DMS 273 (cell line): ENCODE measurements at regions not wholly inside any gene's neighbourhood (a gene's known extent, or its start where the extent isn't known, plus 50 kb on each side); places are given as distances from the start of the nearest gene placed in this dataset.

Experiments used
- DNase-seq: peaks from one replicate; lab custom pipeline; 2025; ENCODE audit not compliant: unreplicated experiment; lab: John Stamatoyannopoulos, UW

- DNase-seq: no peak
Observed at GRCh38 chr2:122451697-122452096, 696.2 kb downstream of the TSN start.

DNA sequence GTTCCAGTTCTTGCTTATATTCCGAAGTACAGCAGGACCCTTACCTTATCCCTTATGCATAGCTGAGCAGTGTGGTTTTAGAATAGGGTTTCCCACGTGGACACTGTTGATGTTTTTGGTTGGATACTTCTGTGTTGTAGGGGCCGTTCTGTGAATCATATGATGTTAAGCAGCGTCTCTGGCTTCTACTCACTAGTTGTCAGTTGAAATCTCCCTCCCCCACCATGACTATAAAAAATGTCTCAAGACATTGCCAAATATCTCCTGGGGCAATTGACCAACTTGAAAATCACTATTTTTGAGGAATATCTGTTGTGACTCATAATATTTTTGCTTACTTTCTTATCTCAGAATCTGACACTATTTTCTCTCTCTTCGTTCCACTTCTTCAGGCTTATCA, 713.7 kb downstream of the TSN start:
- DNase-seq: no peak

DNA sequence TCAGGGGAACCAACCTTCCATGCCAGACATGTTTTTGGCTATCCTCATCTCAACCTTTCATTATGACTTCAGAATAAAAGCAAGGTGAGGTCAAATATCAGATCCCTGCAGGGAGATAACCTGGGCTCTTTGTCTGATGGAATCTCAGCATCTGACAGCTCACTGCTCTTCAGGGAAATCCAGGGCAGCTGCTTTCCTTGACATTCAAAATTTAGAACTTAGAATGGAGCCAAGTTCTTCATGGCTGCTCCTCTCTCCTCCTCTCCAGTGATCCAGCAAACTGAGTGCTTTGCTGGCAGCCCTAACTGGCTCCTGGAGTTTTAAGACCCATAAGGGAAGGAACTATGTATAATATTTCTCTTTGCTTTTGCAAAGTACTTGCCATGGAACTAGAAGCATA, 716.3 kb downstream of the TSN start:
- DNase-seq: no peak

DNA sequence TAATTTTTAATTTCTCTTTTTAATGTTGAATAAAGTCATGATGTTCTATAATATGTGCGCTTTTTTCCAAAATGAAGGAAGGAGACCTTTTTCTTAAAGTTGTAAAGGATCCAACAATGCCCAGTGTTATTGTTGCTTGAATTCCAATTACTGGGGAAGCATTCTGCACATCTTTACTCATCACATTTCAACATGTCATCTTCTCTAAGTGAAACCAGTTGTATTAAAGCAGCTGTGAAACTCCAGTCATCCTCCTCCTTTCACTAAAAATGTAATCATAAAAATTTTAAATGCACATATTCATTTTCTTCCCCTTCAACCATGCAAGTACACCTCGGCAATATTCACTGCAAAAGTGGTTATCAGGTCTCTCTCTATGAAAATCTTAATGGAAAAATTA, 722.7 kb downstream of the TSN start:
- DNase-seq: no peak

DNA sequence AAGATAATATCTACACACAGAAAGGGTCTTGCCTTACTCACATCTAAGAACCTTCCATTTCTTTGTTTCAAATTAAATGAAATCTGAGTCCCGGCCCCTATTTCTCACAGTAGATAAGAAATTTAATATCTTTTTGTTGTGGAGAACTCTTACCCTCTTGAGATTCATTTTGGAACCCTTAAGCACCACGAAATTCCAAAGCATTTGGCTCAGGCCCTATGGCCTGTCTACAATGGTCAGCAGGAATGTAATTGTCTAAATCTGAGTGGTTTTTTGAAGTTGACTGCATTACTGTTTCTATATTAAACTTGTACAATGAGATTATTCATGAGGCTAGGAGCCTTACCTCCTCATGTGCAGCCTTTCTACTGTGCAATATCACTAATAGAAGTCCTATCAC, 723.3 kb downstream of the TSN start:
- no peak for DNase-seq

DNA sequence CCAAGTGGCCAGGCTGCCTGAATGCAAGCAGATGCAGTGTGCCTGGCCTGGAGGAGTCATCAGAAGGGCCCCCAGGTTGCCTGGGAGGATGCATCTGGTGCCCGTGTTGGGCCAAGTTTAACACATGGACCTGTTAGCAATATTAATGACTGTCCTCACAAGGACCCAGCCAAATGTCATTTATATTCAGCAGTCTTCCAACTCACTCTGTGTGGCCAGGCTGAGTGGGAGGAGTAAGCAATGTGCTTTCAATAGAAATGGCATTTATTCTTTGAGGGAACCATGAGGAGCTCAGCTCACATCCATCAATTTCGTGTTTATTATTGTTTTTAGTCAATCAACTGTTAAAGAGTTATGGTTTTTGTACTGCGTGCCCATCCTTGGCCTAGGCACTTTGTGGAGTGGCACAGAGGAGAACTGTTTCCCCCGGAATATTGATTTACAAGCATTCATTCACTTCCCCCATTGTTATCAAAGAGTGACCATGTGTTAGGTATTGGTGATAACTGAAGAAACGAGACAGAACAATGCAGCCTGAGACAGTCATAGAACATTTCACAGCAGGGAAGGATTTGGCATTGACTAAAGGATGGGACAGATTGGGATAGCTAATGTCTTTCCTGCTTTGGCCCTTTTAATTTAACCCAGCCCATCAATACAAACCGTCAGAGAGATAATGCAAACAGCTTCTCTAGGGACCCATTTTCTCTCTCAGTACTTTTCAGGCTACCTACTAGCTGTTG, 725.2 kb downstream of the TSN start:
- DNase-seq: peak; percentile 57

DNA sequence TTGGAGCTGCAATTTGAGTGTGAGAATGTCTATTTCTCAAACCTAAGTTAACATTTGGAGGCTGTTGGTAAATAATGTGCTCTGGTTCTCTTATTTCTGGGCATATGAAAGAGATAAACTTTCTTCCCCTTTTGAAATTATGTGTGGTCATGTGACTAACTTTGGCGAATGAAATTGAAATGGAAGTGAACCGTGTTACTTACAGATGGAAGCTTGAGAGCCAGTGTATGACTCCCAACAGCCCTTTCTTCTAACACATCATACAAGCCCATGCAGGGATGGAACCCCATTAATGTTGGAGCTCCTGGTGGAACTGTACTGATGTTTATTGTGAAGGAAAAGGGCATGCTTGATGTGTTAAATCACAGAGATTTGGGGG, 725.8 kb downstream of the TSN start:
- no peak for DNase-seq

DNA sequence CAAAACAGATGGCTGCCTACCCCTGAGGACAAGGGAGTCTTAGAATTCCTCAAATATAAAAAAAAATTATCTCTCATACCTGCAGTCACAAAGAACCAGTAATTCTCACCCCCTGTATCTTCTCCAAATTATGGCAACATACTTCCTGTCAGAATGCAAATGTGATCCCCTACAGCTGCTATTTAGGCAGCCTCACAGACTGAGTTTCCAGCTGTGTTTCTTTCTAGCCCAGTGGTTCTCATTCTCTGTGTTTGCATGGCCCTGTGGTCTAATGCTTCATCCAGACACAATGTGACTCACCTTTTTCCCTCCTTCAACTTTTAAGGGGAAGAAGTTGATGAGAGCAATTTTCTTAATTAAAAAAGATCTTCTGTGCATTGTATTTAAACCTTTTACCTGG, 726.3 kb downstream of the TSN start:
- DNase-seq: no peak

DNA sequence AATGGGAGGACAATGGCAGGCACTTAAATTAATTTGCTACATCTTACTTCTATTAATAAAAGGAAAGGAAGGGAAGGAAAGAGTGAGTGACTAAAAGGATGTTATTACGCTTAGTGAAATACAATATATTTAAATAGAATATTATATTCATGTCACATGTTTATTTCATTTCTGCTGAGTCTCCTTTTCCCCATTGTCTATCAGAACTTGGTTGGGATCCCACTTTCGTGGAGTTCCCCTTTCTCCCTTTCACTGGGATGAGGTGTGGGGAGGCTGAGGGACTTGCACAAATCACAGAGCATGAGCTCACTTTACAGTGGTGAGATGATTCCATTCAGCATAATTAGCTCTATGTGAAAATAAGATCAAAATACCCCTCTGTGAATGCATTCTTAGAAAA, 730.6 kb downstream of the TSN start:
- no peak for DNase-seq

DNA sequence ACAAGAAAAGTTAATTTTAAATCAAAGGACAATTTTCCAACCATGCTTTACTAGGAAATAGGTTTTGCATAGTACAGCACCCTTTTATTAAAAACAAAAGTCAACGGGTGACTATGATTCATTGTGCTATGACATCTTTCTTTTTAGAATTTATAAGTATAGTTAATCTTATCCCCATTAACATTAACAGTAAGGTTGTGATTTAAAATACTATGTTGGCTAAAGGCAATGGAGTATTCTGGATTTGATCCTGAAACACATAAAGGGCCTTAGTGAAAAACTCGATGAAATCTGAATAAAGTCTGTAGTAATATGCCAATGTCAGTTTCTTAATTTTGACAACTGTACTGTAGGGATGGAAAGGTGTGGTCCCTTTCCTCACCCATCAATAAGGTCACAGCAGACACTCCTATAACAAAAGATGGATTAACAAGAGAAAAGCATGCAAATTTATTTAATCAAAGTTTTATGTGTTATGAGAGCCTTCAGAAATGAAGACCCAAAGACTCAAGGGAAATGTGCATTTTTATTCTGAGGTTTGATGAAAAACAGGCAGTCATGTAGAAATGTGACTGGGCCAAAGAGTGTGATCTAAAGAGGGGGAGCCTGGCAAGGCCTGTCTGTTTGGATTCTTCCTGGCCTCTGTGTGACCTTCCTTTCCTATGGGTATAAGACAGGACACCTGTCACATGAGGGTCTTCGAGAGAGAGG, 731.4 kb downstream of the TSN start:
- DNase-seq: no peak

- no peak for DNase-seq
Observed at GRCh38 chr2:122491011-122491410, 735.6 kb downstream of the TSN start.

DNA sequence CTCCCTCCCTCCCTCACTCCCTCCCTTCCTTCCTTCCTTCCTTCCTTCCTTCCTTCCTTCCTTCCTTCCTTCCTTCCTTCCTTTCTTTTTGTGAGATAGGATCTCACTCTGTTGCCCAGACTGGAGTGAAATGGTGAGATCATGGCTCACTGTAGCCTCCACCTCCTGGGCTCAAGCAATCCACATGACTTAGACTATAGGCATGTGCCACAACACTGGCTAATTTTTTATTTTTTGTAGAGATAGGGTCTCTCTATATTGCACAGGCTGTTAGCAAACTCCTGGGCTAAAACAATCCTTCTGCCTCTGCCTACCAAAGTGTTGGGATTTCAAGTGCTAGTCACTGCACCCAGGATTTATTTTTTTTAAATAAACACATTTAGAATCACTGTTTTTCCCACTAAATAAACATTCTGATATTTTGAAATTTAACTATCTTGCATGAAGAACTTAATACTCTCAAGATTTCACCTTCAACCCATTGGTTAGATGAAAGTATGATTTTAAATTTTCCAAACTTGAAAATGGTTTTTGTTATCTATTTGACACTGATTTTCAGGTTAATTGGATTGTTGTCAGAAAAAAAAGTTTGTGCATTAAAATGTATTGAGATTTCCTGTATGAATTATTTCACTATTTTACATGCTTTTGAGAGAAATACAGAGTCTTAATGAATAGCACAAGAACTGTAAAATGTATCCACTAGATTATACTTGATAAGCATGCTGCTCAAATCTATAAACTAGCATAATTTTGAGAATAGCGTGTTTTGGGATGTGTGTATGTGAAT, 745.1 kb downstream of the TSN start:
- no peak for DNase-seq

DNA sequence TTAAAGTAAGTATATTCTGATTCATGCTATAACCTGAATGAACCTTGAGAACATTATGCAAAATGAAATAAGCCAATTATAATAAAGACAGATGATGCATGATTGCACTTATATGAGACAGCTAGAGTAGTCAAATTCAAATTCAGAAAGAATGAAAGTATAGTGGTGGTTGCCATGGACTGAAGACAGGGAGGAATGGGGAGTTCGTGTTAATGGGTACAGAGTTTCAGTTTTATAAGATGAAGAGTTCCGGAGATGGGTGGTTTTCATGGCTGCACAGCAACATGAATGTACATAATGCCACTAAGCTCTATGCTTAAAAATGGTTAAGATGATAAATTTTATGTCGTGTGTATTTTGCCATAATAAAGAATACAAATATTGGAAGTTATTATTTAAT, 751.2 kb downstream of the TSN start:
- no peak for DNase-seq

GRCh38 chr2:122507261-122507660, 751.8 kb downstream of the TSN start:
- no peak for DNase-seq

DNA sequence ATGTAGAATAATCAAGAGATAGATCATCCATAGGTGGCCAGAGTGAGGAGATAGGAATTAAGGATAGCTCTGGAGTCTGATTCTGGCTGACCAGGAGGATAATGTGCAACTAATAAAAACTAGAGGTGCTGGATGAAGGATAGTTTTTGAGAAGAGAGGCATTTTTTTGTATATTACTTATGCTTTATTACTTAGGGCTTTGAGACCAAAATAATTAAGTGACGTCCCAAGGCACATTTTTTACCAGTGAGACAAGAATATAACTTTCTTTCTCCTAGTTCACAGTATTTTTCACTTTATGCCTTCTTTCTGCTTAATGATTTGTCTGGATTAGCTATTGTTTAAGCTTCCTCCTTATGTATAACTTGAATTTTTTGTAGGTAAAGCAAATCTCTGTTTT, 756.6 kb downstream of the TSN start:
- no peak for DNase-seq

- no peak for DNase-seq
Observed at GRCh38 chr2:122514451-122514996, 759.1 kb downstream of the TSN start.

DNA sequence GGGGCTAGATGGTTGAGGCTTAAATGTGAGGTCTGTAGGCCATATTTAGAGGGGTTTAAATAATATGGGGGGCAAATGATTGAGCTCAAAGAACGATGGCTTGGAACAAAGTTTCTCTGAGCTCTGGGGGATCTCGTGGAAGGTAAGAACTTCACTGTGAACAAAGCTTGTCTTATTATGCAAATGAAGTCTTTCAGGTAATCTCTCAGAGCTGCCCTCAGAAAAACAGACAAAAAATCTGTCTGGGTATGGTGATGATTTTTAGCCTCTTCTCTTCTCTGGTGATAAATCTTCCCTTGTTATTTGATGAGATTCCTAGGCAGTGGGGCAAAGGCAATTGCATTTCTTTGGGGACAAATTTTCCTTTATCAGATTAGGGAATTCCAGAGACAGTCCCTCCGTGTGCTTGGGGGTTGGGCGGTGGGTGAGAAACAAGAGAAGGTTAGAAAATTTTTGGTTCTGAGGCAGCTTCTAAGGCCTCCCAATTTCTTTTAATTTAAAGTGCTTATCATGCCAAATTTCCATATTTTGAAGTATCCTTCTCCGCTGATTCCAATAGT, 760.4 kb downstream of the TSN start:
- DNase-seq: no peak

GRCh38 chr2:122516775-122517174, 761.3 kb downstream of the TSN start:
- no peak for DNase-seq

GRCh38 chr2:122519366-122519765, 763.9 kb downstream of the TSN start:
- peak; percentile 50 for DNase-seq

- DNase-seq: no peak
Observed at GRCh38 chr2:122519821-122520611, 764.6 kb downstream of the TSN start.

DNA sequence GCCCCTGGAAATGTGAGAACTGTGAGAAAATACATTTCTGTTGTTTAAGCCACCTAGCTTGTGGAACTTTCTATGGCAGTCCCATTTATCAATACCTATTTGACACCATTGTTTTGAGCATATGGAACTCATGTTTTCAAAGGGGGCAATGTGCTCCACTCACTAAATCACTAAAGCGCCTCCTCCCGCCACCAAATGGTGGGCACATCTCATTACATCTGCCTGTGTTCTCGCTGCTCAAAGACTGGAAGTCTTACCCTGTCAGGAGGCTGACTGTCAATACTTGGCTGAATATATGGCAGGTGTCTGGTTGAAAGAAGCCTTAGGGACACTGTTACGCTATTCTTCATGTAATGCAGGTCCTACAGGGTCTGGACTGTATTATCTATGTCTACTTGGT, 767.7 kb downstream of the TSN start:
- peak; percentile 1 for DNase-seq
